ENCODE measurements at regions not wholly inside any gene's neighbourhood (a gene's known extent, or its start where the extent isn't known, plus 50 kb on each side); places are given as distances from the start of the nearest gene placed in this dataset.
"Not testable (repeated sequence)": the region's sequence is repeated elsewhere in the genome, so short reads cannot be mapped to it uniquely, and the experiment has no call there.

DNA sequence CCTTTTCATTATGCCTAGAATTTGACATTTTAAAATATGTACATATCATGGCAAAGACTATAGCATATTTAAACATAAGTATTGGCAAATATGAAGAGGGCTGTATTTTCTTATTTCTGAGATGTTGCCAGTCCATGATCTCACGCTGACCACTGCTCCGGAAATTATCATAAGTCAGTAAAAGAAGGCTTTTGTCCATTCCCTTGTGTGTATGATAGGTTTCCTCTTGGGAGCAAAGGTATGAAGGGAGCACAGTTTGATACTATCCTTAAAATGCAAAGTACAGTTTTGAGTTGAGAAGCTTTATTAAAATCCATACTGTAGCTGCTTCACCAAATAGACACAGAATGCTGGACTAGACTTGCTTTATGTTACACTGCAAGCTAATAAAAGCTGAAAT, 52.6 kb upstream of the AGA start:
- DNase-seq: no peak

DNA sequence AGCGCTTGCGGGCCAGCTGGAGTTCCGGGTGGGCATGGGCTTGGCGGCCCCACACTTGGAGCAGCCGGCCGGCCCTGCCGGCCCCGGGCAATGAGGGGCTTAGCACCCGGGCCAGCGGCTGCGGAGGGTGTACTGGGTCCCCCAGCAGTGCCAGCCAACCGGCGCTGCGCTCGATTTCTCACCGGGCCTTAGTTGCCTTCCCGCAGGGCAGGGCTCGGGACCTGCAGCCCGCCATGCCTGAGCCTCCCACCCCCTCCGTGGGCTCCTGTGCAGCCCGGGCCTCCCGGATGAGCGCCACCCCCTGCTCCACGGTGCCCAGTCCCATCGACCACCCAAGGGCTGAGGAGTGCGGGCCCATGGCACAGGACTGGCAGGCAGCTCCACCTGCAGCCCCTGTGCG, 53.4 kb upstream of the AGA start:
- DNase-seq: not testable (repeated sequence)

DNA sequence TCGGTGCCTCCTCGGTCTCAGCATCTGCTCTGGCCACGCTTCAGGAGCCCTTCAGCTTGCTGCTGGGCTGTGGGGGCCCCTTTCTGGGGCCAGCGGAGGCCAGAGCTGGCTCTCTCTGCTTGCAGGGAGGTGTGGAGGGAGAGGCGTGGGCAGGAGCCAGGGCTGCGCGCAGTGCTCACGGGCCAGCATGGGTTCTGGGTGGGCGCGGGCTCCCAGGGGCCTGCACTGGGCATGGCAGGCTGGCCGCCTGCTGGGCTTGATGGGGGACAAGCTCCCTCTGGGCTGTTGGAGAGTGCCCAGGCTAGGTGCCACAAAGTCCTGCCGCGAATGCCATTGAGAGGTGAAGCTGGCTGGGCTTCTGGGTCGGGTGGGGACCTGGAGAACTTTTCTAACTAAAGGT, 57.3 kb upstream of the AGA start:
- DNase-seq: no peak

- no peak for DNase-seq
Observed at GRCh38 chr4:177505171-177505615, 63.0 kb upstream of the AGA start.

GRCh38 chr4:177508662-177509061, 66.4 kb upstream of the AGA start:
- no peak for DNase-seq

GRCh38 chr4:177509226-177509745, 67.0 kb upstream of the AGA start:
- no peak for DNase-seq

GRCh38 chr4:177511611-177512010, 69.4 kb upstream of the AGA start:
- peak; percentile 68 for DNase-seq

DNA sequence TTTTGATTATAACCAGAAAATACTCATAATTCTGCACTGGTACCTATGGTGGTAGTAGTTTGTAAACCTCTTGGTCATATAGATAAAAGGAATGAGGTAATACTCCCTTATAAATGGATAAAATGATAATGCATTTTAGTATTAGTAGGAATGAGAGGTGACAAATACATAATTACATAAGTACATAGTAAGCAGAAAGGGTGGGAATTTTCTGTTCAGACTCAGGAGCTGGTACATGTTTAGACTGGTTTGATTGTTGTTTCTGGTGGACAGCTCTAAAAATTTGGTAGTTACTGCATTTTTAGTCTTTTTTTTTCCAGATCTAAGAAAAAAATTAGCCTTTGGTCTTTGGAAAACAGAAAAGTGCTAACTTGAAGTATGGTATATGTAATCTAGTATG, 70.4 kb upstream of the AGA start:
- DNase-seq: no peak

DNA sequence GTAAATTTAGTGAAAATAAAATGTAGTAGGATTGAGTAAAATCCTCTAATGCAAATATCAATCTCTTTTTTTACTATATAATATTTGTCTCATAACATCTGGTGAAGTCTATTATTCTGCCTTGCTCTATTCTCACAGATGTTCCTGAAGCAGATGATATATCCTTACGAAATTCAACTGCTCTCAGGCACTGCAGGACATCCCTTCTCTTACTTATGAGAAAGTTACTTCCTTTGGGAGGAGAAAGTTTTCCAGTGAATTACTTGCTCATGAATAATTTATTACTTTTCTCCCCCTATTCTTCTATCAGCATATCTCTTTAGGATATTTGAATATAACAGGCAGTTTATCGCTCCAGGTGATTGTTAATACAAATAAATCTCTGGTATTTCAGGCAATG, 75.6 kb upstream of the AGA start:
- DNase-seq: no peak

- no peak for DNase-seq
Observed at GRCh38 chr4:177519481-177520260, 77.4 kb upstream of the AGA start.

DNA sequence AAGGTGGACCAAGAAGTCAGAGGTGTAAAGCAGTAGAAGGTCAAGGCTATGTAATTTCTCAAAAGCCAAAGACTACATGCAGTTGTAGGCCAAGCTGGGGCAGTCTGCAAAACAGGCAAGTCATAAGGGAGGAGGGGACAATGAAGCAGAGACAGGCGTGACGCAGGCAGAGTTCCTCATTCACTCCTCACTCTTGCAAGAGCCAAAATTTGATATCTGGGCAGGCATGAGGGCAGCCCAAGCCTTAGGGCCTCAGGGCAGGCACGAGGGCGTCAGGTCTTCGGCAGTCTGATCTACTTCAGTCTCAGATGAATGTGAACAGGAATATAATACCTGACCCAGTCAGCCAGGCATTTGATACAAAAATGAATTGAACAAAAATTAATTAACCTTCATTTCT, 86.4 kb upstream of the AGA start:
- DNase-seq: no peak

DNA sequence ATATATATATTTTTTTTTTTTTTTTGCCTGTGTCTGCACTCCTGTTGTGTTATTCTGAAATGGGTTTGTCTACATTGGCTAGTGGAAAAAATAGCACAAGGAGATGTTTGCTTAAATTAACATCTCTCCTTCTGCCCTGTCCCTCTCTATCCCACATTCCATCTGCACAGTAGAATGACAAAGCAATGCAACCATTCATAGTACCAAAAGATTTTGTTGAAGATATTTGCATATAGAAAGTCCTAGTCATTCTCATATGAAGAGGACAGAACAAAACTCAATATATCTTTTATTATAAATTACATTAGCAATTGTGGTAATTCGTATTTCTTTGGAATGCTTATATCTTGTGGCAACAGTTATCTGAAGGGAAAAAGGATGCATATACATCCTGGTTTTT, 88.3 kb upstream of the AGA start:
- no peak for DNase-seq

- no peak for DNase-seq
Observed at GRCh38 chr4:177532358-177532757, 90.1 kb upstream of the AGA start.

GRCh38 chr4:177534841-177535240, 92.6 kb upstream of the AGA start:
- DNase-seq: not testable (repeated sequence)

DNA sequence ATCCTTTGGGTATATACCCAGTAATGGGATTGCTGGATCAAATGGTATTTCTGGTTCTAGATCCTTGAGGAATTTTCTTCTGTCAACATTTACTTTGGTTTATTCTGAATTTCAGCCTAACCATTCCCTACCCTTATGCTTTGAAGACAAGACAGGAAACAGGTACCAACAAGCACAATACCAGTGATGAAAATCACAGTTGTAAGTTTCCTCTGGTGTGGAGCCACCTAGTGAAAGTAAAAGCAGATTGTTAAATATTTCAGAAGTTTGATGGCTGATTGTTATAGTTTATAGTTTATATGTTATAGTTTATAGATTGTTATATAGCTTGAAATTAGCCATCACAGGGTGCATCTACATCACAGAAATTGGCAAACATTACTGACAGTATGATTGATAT, 104.5 kb upstream of the AGA start:
- DNase-seq: no peak

GRCh38 chr4:177547985-177548384, 105.7 kb upstream of the AGA start:
- no peak for DNase-seq

DNA sequence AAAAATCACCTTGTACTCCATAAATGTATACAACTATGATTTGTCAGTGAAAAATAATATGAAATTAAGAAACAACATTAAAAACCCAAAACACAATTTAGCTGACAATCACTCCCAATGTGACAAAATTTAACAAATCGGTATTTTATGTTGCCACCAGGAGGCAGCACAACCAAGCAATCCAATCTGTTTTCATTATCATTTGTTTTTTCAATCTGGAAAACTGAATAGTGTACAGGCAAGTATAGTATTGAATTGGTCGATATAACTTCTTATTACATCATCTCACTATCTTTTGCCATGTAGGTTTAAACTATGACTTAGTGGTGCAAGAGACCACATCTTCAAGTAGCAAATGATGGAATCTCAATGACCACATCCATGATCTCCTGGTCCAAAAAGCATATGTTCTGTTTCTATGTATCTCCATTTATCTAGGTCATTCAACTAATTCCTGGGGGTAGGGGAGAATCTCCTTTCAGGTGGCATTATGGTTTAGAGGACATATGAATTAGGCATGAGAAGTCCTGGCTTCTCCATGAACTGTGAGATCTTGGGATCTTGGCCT, 112.9 kb upstream of the AGA start:
- DNase-seq: peak; percentile 13

DNA sequence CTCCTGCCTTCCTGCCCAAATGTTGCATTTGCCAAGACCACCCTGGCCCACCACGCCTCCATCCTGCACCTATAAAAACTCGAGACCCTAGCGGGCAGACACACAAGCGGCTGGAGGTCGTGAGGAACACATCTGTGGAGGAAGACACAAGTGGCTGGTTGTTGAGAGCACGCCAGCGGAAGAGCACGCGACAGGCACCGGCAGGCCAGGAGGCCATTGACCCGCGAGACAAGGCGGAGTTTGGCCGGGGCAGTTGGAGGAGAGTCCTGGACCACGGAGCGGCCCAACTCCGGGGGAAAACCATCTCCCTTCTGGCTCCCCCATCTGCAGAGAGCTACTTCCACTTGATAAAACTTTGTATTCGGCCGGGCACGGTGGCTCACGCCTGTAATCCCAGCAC, 115.2 kb upstream of the AGA start:
- no peak for DNase-seq

- no peak for DNase-seq
Observed at GRCh38 chr4:177558995-177559394, 116.8 kb upstream of the AGA start.

- DNase-seq: no peak
Observed at GRCh38 chr4:177562163-177562562, 119.9 kb upstream of the AGA start.

DNA sequence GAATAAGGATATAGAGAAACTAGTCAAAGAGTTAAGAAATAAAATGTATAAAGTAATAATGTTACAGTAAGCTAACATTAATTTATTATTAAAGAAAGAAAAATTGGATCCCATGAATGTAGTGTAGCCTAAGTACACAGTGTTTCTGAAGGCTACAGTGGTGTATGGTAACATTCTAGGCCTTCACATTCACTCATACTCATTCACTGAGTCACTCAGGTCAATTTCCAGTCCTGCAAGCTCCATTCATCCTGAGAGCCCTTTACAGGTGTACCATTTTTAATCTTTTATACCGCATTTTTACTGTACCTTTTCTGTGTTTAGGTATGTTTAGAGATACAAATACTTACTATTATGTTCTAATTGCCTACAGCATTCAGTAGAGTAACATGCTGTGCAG, 120.6 kb upstream of the AGA start:
- DNase-seq: no peak

DNA sequence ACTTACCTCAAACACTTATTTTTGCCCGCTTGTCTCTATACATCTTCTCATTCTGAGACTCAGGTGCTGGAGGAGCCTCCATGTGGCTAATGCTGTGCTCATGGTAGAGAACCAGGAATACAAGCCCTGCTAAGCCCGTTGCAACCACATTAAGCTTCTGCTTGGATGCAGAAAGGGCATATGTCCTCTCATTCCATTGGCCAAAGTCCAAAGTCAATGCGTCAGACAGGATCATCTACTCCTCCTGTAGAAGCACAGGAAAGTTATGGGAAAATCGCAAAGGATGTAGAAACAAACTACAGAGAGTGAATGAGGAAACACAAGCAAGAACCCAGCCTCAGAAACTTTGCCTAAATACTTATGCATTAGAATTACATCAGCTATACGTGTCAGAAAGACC, 124.5 kb upstream of the AGA start:
- DNase-seq: no peak

- DNase-seq: no peak
Observed at GRCh38 chr4:177568931-177569330, 126.7 kb upstream of the AGA start.

GRCh38 chr4:177569434-177569833, 127.2 kb upstream of the AGA start:
- peak; percentile 18 for DNase-seq
